GM10266 (cell line): ENCODE measurements at regions not wholly inside any gene's neighbourhood (a gene's known extent, or its start where the extent isn't known, plus 50 kb on each side); places are given as distances from the start of the nearest gene placed in this dataset.
"Not testable (repeated sequence)": the region's sequence is repeated elsewhere in the genome, so short reads cannot be mapped to it uniquely, and the experiment has no call there.

Experiments
- DNase-seq: peaks from one replicate; pipeline ENCODE4 v3.0.0; 2012; ENCODE audit errors: extremely low spot score
- TF ChIP-seq, protein P1 (sequence below): IDR thresholded peaks from 2 replicates; pipeline ENCODE4 v1.5.1; 2012; ENCODE audit warnings: mild to moderate bottlenecking, low read depth; ENCODE audit not compliant: control insufficient read depth, insufficient read depth; ENCODE audit errors: missing control alignments

DNA sequence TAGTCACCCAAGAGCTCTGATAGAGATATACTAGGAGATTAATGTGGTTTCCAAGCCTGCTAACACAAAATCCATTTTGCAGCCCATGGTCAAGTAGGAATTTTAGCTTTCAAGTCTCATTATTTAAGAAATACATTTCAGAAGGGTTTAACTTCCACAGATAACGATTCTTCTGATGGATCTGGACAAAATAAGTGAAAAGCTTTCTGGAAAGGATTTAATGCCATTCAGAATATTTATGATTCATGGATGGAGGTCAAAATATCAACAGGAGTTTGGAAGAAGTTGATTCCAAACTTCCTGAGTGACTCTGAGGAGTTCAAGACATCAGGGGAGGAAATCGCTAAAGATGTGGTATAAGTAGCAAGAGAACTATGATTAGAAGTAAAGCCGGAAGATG is 214.6 kb downstream of the ATXN7L3B start:
- TF ChIP-seq, protein P1, sequence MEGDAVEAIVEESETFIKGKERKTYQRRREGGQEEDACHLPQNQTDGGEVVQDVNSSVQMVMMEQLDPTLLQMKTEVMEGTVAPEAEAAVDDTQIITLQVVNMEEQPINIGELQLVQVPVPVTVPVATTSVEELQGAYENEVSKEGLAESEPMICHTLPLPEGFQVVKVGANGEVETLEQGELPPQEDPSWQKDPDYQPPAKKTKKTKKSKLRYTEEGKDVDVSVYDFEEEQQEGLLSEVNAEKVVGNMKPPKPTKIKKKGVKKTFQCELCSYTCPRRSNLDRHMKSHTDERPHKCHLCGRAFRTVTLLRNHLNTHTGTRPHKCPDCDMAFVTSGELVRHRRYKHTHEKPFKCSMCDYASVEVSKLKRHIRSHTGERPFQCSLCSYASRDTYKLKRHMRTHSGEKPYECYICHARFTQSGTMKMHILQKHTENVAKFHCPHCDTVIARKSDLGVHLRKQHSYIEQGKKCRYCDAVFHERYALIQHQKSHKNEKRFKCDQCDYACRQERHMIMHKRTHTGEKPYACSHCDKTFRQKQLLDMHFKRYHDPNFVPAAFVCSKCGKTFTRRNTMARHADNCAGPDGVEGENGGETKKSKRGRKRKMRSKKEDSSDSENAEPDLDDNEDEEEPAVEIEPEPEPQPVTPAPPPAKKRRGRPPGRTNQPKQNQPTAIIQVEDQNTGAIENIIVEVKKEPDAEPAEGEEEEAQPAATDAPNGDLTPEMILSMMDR: no peak
- DNase-seq: no peak

DNA sequence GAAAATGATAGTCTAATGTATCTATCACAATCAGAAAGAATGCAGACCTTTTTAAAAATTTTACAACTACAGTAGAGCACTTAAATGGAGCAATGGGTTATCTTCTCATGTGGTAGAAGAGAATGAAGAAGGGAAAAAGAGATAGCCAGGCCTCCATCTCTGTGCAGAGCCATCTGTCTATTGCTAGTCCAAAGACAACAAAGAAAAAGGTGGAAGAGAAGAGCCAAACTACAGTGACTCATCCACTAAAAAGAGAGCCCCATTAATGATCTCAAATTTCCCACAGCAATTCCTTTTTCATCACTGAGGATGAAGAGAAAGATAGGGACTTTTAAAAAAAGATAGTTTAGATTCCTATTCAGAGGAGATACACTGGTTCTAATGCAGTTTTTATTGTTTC is 232.9 kb downstream of the ATXN7L3B start:
- TF ChIP-seq, protein P1: no peak

DNA sequence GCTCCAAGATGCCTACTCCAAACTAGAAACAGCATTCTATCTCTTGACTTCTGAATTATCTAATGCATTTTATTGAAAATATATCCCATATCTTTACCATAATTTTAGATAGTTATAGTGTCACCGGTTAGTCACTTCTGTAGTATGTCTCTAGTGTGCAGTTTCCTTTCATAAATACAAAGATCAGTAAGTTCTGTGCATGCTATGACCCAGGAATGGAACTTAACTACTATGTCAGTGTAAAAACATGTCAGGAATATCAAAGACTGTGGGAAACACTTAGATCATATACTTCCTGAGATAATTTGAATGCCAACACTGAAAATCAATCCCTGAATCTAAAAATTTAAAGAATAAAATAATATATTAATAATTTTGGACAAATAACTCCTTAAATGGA is 237.6 kb downstream of the ATXN7L3B start:
- DNase-seq: no peak
- TF ChIP-seq, protein P1: no peak

More for the DNA sequence above, 232.9 kb downstream of the ATXN7L3B start:
- no peak for DNase-seq

DNA sequence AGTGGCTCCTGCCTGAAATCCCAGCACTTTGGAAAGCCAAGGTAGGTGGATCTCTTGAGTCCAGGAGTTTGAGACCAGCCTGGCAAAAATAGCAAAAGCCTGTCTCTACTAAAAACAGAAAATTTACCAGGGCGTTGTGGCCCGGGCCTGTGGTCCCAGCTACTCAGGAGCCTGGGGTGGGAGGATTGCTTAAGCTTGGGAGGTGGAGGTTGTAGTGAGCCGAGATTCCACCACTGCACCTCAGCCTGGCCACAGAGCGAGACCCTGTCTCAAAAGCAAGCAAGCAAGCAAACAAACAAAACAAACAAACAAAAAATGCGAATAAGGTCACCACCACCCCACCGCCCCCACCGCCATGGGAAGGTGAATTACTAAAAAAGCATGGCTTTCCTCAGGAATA is 238.7 kb downstream of the ATXN7L3B start:
- TF ChIP-seq, protein P1: no peak
- DNase-seq: no peak

DNA sequence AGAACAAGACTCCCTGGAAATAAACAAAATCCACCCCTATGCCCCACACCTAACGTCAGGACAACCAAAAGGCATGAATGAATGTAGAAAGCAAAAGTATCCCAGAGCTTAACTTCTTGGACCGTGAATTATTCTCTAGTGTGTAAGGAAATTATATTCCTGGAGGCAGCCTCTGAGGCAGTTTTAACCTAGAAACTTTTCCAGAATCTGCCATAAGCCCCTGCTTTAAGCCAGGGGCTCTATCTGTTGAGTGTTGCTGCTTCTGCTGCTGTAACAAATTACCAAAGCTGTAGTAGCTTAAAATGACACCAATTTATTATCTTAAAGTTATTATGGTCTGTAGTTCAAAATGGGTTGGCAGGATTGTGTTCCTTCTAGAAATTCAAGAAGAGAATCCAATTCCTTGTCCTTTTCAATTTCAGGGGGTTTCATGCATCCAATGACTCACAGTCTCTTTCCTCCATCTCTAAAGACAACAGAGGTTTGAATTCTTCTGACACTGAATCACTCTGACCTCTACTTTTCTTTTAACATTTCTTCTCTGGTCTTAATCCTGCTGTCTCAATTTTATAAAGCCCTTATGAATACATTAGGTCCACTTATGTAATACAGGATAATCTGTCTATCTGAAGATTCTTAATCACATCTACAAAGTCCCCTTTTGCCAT is 242.7 kb downstream of the ATXN7L3B start:
- no peak for DNase-seq
- TF ChIP-seq, protein P1: no peak

DNA sequence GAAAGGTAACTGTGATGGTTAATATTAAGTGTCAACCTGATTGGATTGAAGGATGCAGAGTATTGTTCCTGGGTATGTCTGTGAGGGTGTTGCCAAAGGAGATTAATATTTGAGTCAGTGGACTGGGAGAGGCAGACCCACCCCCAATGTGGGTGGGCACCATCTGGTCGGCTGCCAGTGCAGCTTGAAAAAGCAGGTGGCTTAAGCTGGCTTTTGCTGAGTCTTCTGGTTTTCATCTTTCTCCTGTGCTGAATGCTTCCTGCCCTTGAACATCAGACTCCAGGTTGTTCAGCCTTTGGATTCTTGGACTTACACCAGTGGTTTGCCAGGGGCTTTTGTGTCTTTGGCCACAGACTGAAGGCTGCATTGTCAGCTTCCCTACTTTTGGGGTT is 243.2 kb downstream of the ATXN7L3B start:
- not testable (repeated sequence) for DNase-seq

DNA sequence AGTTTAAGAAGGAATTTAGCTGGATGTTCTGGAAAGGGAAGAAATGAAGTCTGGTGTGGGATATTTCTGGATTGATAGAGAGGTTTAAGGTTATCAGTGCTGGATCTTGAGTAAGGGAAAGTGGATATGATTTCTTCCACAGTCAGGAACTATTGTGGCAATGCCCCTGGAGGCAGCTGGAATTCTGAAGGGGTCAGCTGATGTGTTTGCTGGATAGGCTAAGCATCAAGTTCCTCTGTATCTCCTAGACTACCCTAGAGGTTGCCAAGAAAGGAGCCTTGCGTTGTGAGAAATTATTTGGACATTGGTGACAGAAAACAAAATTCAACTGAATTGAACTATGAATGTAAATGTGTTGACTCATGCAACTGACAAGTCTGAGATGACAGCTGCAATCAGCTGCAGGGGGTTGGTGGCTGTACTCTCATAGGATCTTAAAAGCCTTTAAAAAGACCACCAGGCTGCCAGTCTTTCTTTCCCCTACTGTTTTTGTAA is 244.4 kb downstream of the ATXN7L3B start:
- TF ChIP-seq, protein P1: no peak
- no peak for DNase-seq

DNA sequence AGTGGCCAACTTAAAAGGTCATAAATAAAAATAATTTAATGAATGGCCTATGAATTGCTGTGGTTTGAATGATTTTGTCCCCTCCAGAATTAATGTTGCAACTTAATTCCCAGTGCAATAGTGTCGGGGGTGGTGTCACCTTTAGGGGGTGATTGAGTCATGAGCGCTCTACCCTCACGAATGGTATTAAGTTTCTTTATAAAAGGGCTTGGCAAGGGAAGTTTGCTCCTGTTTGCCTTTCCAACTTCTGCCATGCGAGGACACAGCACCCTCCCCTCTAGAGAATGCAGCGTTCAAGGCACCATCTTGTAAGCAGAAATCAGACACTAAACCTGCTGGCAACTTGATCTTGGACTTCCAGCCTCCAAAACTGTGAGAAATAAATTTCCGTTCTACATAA is 253.3 kb downstream of the ATXN7L3B start:
- DNase-seq: no peak
- TF ChIP-seq, protein P1: no peak
